ENCODE measurements at regions not wholly inside any gene's neighbourhood (a gene's known extent, or its start where the extent isn't known, plus 50 kb on each side); places are given as distances from the start of the nearest gene placed in this dataset.
A peak's percentile ranks its signal among the peaks of the same experiment; 100 is the strongest.
"Not testable (repeated sequence)": the region's sequence is repeated elsewhere in the genome, so short reads cannot be mapped to it uniquely, and the experiment has no call there.

GRCh38 chr14:49249022-49249421, 337.2 kb downstream of the RPS29 start:
- DNase-seq = no peak

- not testable (repeated sequence) for DNase-seq
Observed at GRCh38 chr14:49243777-49244176, 342.4 kb downstream of the RPS29 start.

GRCh38 chr14:49240383-49240782, 345.8 kb downstream of the RPS29 start:
- DNase-seq = no peak

- no peak for DNase-seq
Observed at GRCh38 chr14:49228552-49228951, 357.6 kb downstream of the RPS29 start.

GRCh38 chr14:49221316-49221715, 364.9 kb downstream of the RPS29 start:
- no peak for DNase-seq

- DNase-seq = no peak
Observed at GRCh38 chr14:49220492-49220891, 365.7 kb downstream of the RPS29 start.

- DNase-seq = no peak
Observed at GRCh38 chr14:49218436-49219092, 367.6 kb downstream of the RPS29 start.

GRCh38 chr14:49212721-49213120, 373.5 kb downstream of the RPS29 start:
- DNase-seq = no peak

- no peak for DNase-seq
Observed at GRCh38 chr14:49209416-49209815, 376.8 kb downstream of the RPS29 start.

- DNase-seq = no peak
Observed at GRCh38 chr14:49206828-49207227, 379.4 kb downstream of the RPS29 start.

GRCh38 chr14:49203676-49204075, 382.5 kb downstream of the RPS29 start:
- no peak for DNase-seq

GRCh38 chr14:49199159-49199558, 387.0 kb downstream of the RPS29 start:
- DNase-seq = no peak

- DNase-seq = no peak
Observed at GRCh38 chr14:49196327-49196726, 389.9 kb downstream of the RPS29 start.

GRCh38 chr14:49194067-49194466, 392.1 kb downstream of the RPS29 start:
- peak in 1 of 56 donors; percentile 6 for DNase-seq

- DNase-seq = no peak
Observed at GRCh38 chr14:49193332-49194065, 392.7 kb downstream of the RPS29 start.

- no peak for DNase-seq
Observed at GRCh38 chr14:49191380-49191779, 394.8 kb downstream of the RPS29 start.

- DNase-seq = no peak
Observed at GRCh38 chr14:49189375-49189774, 396.8 kb downstream of the RPS29 start.

- no peak for DNase-seq
Observed at GRCh38 chr14:49187799-49188198, 398.4 kb downstream of the RPS29 start.

- peak in 9 of 56 donors; percentile 0 to 10 (median 4) for DNase-seq
Observed at GRCh38 chr14:49173765-49174373, 412.3 kb downstream of the RPS29 start.

- DNase-seq = no peak
Observed at GRCh38 chr14:49164074-49164473, 422.1 kb downstream of the RPS29 start.

GRCh38 chr14:49160983-49161382, 425.2 kb downstream of the RPS29 start:
- no peak for DNase-seq

- no peak for DNase-seq
Observed at GRCh38 chr14:49159081-49159480, 427.1 kb downstream of the RPS29 start.

GRCh38 chr14:49139593-49139992, 446.6 kb downstream of the RPS29 start:
- no peak for DNase-seq
